GM18867 (cell line): ENCODE measurements at regions not wholly inside any gene's neighbourhood (a gene's known extent, or its start where the extent isn't known, plus 50 kb on each side); places are given as distances from the start of the nearest gene placed in this dataset.

Source experiments
- ATAC-seq: cut with Tn5 transposase; IDR thresholded peaks from one replicate; pipeline ENCODE4 v1.9.1; 2021; ENCODE audit warnings: mild to moderate bottlenecking, moderate library complexity; ENCODE audit not compliant: unreplicated experiment

- ATAC-seq = no peak
Measured at GRCh38 chr22:49642331-49642730, 185.3 kb downstream of the BRD1 start.

DNA sequence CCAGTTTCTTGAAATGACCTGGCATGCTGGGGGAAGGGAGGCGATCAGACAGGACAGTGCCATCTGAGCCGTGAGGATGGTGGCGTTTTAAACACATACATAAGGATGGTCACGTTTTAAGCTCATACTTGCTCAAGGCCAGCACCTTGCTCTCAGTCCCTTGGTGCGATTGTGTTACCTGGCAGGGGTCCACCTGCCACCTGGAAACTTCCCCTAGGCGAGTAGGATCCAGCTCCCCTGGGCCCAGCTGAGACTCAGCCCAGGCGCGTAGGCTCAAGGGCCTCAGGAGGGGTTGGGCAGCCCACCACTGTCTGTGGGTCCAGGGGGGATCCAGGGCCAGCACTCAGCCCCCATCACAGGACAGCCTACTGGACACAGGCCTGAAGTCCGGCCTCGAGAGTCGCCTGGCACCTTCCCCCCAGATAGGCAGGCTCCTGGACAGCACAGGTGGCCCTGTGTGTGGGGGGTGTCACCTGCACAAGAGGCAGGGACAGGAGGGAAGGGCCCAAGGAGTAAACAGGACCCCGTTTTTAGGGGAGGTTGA, 185.8 kb downstream of the BRD1 start:
- ATAC-seq = no peak

GRCh38 chr22:49640366-49641095, 187.1 kb downstream of the BRD1 start:
- ATAC-seq = no peak

- no peak for ATAC-seq
Measured at GRCh38 chr22:49639956-49640355, 187.7 kb downstream of the BRD1 start.

- ATAC-seq = no peak
Measured at GRCh38 chr22:49638788-49639187, 188.9 kb downstream of the BRD1 start.

DNA sequence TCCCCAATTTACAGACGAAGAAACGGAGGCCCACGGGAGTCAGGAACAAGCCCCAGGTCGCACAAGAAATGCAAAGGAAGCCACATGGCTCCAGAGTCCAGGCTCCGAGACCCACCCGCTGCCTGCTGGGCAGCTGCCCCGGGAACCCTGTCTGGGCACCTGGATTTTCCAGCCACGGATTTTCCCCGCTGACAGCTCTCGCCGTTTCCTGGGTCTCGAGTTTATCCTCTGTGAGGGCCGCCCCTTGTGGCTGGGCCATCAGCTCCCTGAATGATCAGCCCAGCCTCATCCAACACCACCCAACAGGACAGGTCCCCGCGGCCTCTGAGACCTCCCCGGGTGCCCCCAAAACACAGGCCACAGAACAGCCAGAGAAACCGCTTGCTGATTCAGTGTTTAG, 189.7 kb downstream of the BRD1 start:
- no peak for ATAC-seq

- ATAC-seq = no peak
Measured at GRCh38 chr22:49637255-49637760, 190.4 kb downstream of the BRD1 start.

GRCh38 chr22:49636649-49637048, 191.0 kb downstream of the BRD1 start:
- no peak for ATAC-seq

DNA sequence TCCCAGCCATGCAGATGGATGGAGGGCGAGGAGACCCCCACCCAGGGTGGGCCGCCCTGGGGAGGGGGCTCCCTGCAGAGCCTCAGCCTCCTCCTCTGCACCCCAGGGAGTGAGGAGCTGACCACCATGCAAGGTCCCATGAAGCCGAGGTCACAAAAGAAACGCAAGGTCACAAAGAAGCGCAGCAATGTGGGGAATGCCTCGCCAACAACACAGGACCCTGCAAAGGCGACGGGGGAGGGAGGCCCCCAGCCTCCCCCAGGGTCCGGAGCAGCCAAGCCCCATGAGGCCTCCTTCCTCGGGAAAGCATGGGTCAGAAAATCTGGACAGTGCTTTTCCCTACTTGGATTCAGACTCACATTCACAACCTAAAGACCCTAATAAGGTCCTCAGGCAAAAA, 191.5 kb downstream of the BRD1 start:
- no peak for ATAC-seq

DNA sequence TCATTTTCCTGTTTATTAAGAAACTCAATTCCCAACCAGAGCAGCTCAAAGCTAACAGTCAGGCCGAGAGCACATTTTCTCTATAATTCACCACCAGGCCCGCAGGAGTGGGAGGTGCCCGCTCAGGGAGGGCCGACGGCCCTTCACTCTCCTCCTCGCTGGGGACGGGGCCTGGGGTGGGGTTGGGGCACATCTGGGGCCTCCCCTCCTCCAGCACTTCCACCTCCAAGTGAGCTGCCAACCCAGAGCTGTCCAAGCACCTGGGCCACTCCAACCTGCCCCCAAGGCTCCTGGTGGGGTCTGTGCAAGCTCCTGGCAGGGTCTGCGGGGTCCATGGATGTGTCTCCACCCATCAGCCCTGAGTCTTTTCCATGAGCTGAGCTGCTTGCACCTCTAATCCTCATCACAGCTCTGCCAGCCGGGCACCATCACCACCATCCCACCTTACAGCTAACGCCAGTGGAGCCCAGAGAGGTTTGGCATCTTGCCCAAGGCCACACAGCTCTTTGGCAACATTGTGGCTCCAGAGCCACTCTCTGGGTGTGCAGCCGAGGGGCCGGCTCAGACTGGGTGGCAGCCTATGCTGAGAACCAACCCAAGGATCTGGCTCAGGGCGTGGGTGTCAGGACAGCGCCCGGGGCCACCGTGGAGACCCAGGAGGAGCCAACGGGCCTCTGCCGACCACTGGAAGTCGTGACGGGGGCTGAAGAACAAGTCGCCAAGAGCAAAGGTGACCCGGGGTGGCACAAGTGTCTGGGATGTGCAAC, 193.5 kb downstream of the BRD1 start:
- ATAC-seq = no peak

DNA sequence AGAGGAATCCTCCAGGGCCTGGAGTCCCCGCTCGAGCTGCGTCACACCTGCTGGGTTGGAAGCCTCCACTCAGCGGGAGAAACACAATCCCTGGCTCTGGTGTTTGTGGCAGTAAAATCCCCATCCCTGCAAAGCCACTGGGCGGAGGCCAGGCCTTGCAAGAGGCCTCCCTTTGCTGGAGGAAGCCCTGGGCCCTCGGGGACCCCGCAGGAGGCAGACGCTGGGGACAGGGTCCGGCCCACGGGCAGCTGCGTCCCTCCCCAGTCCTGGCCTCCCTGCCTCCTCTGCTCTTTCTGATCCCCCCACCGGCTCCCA, 194.7 kb downstream of the BRD1 start:
- no peak for ATAC-seq

DNA sequence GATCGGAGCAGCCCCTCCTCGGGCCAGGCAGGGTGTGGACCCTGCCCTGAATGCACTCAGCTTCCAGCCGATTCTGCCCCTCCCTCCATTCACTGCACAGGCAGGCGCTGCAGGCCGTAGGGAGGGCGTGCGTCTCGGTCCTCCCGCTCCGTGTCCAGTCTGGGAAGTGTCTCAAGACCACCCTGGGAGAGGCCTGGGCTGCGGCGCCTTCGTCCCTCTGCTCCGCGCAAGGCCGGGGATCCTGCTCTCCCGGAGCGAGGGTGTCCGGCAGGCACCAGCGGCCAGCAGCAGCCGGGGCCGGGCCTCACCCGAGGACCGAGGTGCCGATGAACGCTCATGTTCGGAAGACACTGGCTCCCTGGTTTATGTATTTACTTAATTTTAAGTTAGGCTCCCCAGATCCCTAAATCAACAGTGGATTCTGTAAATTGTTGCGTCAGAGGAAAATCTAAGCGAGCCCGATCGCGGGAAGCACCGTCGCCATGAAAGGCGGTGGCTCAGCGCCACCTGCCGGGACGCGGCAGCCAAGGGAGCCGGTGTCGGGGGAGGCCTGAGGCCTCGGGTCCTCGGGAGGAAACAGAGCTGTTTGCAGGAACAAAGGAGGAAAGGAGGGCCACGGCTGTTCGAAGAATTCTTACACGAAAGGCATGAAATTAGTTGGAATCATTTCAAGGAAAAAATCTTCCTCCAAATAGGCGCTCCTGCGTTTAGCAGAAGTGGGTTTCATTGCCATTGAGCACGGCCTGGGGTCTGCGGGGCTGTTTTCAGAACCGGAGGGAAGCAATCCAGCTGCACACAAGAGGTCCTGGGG, 195.3 kb downstream of the BRD1 start:
- ATAC-seq = no peak

- no peak for ATAC-seq
Measured at GRCh38 chr22:49630448-49630946, 197.2 kb downstream of the BRD1 start.

DNA sequence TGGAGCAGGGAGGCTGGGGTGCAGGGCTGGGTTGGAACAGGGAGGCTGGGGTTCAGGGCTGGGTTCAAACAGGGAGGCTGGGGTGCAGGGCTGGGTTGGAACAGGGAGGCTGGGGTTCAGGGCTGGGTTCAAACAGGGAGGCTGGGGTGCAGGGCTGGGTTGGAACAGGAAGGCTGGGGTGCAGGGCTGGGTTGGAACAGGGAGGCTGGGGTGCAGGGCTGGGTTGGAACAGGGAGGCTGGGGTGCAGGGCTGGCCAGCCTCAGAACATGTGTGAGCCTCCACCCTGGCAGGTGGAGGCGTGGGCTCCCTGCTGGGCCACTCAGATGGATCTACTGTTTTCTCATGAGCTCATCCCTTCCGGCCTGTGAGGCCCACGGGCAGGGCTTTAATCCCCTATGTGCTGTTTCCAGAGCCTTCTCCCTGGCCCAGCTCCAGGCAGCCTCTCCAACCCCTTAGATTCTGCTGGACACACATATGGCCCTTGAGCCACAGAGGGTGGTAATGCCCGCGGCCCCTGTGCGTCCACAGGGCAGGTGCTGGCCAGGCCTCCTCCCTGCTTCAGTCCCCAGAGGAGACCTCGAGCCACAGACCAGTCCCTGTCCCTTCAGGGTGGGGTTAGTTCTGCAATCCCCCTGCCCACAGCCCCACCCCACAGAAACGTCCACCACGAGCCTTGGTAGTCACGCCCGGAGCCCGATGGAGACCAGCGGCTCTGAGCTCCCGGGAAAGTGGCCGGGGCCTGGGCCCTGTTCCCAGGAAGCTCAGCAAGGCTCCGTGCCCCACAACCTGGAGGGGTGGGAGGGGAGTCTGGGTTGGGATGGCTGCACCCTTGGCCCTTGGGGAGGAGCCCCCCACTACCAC, 197.9 kb downstream of the BRD1 start:
- no peak for ATAC-seq

DNA sequence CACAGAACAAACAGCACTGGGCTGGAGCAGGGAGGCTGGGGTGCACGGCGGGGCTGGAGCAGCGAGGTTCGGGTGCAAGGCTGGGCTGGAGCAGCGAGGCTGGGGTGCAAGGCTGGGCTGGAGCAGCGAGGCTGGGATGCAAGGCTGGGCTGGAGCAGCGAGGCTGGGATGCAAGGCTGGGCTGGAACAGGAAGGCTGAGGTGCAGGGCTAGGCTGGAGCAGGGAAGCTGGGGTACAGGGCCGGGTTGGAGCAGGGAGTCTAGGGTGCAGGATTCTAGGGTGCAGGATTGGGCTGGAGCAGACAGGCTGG, 198.5 kb downstream of the BRD1 start:
- no peak for ATAC-seq

- ATAC-seq = no peak
Measured at GRCh38 chr22:49628391-49629260, 199.0 kb downstream of the BRD1 start.

GRCh38 chr22:49627217-49628181, 200.2 kb downstream of the BRD1 start:
- no peak for ATAC-seq
